ENCODE measurements at regions not wholly inside any gene's neighbourhood (a gene's known extent, or its start where the extent isn't known, plus 50 kb on each side); places are given as distances from the start of the nearest gene placed in this dataset.

GRCh38 chr17:12330456-12330855, 309.8 kb downstream of the MAP2K4 start:
- no peak for DNase-seq
- H3F3A ChIP-seq (replicated peaks; ENCODE audit: insufficient read depth) = no peaks in the 10 kb centered on the region
- no peak overlapping the region for H3K27ac ChIP-seq (ENCODE audit: low read depth in 2 of 2, low read length in 1 of 2)
- no peaks in the 10 kb centered on the region for H3K4me1 ChIP-seq (ENCODE audit: control insufficient read depth in 1 of 2, insufficient read depth in 2 of 2, low read depth in 1 of 2, low read length in 1 of 2)
- peaks cover 14% of the 10 kb centered on the region for H3K9me3 ChIP-seq
- no peak overlapping the region for H3K9ac ChIP-seq
- TF ChIP-seq EP300 (IDR thresholded peaks at IDR 0.05; ENCODE audit: borderline replicate concordance in 1 of 2, low read depth in 1 of 2, low read length in 1 of 2) (no peak), TEAD4 (IDR thresholded peaks at IDR 0.05; ENCODE audit: borderline replicate concordance, insufficient read depth) (no peak), USF2 (IDR thresholded peaks at IDR 0.05; ENCODE audit: borderline replicate concordance, low read depth, low read length) (no peak), TCF12 (IDR thresholded peaks at IDR 0.05) (no peak), CTCF (IDR thresholded peaks at IDR 0.05) (no peak), IRF3 (IDR thresholded peaks at IDR 0.05; ENCODE audit: low read depth, low read length) (no peak), CHD2 (IDR thresholded peaks at IDR 0.05; ENCODE audit: low read length, partially characterized antibody) (no peak), GATA2 (CRISPR knock-in tag; IDR thresholded peaks at IDR 0.05) (no peak), RFX5 (IDR thresholded peaks at IDR 0.05; ENCODE audit: low read length) (no peak), MAX (IDR thresholded peaks at IDR 0.05; ENCODE audit: low read depth) (no peak)
- H4K20me1 ChIP-seq (ENCODE audit: insufficient read depth) = no peaks in the 10 kb centered on the region
- no peak overlapping the region for H2AFZ ChIP-seq (ENCODE audit: low read depth)
- ChIA-PET POLR2A (no interaction called here), CTCF (no interaction called here)
- H3K79me2 ChIP-seq (ENCODE audit: insufficient read depth) = no peaks in the 10 kb centered on the region
- no peak overlapping the region for H3K4me3 ChIP-seq (ENCODE audit: low read depth in 2 of 2, low read length in 1 of 2)
- no peaks in the 10 kb centered on the region; the same call in 1 of the 2 replicates for H3K9me2 ChIP-seq
- WGBS (ENCODE audit: low lambda C conversion rate) = 13% methylated on average over 1 of the region's 1 CpG
- H3K27me3 ChIP-seq (ENCODE audit: insufficient read depth) = no peaks in the 10 kb centered on the region
- no peaks in the 10 kb centered on the region for H3K36me3 ChIP-seq (replicated peaks in 1 of 2; ENCODE audit: control insufficient read depth in 1 of 2, insufficient read depth in 2 of 2, low read length in 1 of 2)
- H3K4me2 ChIP-seq = no peak overlapping the region

GRCh38 chr17:12341328-12341727, 320.7 kb downstream of the MAP2K4 start:
- H3K9me2 ChIP-seq = no peaks in the 10 kb centered on the region
- H3K4me2 ChIP-seq = no peak overlapping the region
- no peak overlapping the region for H3K9ac ChIP-seq
- H3K27me3 ChIP-seq (ENCODE audit: insufficient read depth) = no peaks in the 10 kb centered on the region
- no peaks in the 10 kb centered on the region for H4K20me1 ChIP-seq (ENCODE audit: insufficient read depth)
- no peaks in the 10 kb centered on the region for H3K79me2 ChIP-seq (ENCODE audit: insufficient read depth)
- no peaks in the 10 kb centered on the region for H3F3A ChIP-seq (replicated peaks; ENCODE audit: insufficient read depth)
- TF ChIP-seq USF2 (IDR thresholded peaks at IDR 0.05; ENCODE audit: borderline replicate concordance, low read depth, low read length) (no peak), TCF12 (IDR thresholded peaks at IDR 0.05) (no peak), POLR2AphosphoS5 (IDR thresholded peaks at IDR 0.05; ENCODE audit: low read depth, low read length) (no peak), TAF1 (IDR thresholded peaks at IDR 0.05; ENCODE audit: borderline replicate concordance, low read depth, low read length) (no peak), EZH2phosphoT487 (IDR thresholded peaks at IDR 0.05; ENCODE audit: borderline replicate concordance, low read depth) (no peak), RCOR1 (IDR thresholded peaks at IDR 0.05; ENCODE audit: low read length) (no peak), FOXJ3 (CRISPR knock-in tag; IDR thresholded peaks at IDR 0.05) (no peak), ZBTB33 (IDR thresholded peaks at IDR 0.05; ENCODE audit: borderline replicate concordance, low read depth) (no peak), YY1 (IDR thresholded peaks at IDR 0.05; ENCODE audit: low read depth) (no peak), FOSL2 (IDR thresholded peaks at IDR 0.05; ENCODE audit: borderline replicate concordance, low read depth) (no peak), SIN3A (IDR thresholded peaks at IDR 0.05; ENCODE audit: borderline replicate concordance, low read depth, low read length) (no peak), GABPA (IDR thresholded peaks at IDR 0.05; ENCODE audit: low read depth) (no peak), ELF1 (IDR thresholded peaks at IDR 0.05) (no peak), MAX (IDR thresholded peaks at IDR 0.05; ENCODE audit: low read depth) (no peak)
- H2AFZ ChIP-seq (ENCODE audit: low read depth) = no peak overlapping the region
- ChIA-PET CTCF (no interaction called here), POLR2A (no interaction called here)
- H3K4me1 ChIP-seq (ENCODE audit: control insufficient read depth in 1 of 2, insufficient read depth in 2 of 2, low read depth in 1 of 2, low read length in 1 of 2) = no peaks in the 10 kb centered on the region
- DNase-seq = no peak
- H3K36me3 ChIP-seq (replicated peaks in 1 of 2; ENCODE audit: control insufficient read depth in 1 of 2, insufficient read depth in 2 of 2, low read length in 1 of 2) = no peaks in the 10 kb centered on the region
- H3K9me3 ChIP-seq = no peaks in the 10 kb centered on the region
- no peak overlapping the region for H3K27ac ChIP-seq (ENCODE audit: low read depth in 2 of 2, low read length in 1 of 2)
- no peak overlapping the region for H3K4me3 ChIP-seq (ENCODE audit: low read depth in 2 of 2, low read length in 1 of 2)
- 6% methylated on average over 2 of the region's 2 CpGs for WGBS (ENCODE audit: low lambda C conversion rate)

All from SK-N-SH (cell line).